GM10266 (cell line): ENCODE measurements at regions not wholly inside any gene's neighbourhood (a gene's known extent, or its start where the extent isn't known, plus 50 kb on each side); places are given as distances from the start of the nearest gene placed in this dataset.

Experiments
- DNase-seq: peaks from one replicate; pipeline ENCODE4 v3.0.0; 2012; ENCODE audit errors: extremely low spot score
- TF ChIP-seq, protein P1 (sequence below): IDR thresholded peaks from 2 replicates; pipeline ENCODE4 v1.5.1; 2012; ENCODE audit warnings: mild to moderate bottlenecking, low read depth; ENCODE audit not compliant: control insufficient read depth, insufficient read depth; ENCODE audit errors: missing control alignments

DNA sequence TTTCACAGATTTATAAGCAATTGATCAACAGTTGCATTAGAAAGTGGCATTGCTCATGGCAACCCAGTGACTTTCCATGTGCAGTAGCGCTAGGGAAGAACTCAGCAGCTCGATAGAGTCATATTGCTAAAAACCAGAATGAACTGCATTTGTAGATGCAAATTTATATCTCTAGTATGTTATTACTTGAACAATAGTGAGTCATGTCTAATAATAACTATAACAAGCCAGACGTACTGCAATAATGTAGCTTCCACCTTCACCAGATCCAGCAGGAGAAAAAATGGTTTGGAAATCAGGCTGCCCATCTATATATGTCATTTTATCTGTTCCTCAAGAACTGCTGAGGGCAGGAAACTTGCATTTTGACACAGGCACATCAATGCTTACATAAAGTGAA is 66.5 kb upstream of the FIGN start:
- TF ChIP-seq, protein P1, sequence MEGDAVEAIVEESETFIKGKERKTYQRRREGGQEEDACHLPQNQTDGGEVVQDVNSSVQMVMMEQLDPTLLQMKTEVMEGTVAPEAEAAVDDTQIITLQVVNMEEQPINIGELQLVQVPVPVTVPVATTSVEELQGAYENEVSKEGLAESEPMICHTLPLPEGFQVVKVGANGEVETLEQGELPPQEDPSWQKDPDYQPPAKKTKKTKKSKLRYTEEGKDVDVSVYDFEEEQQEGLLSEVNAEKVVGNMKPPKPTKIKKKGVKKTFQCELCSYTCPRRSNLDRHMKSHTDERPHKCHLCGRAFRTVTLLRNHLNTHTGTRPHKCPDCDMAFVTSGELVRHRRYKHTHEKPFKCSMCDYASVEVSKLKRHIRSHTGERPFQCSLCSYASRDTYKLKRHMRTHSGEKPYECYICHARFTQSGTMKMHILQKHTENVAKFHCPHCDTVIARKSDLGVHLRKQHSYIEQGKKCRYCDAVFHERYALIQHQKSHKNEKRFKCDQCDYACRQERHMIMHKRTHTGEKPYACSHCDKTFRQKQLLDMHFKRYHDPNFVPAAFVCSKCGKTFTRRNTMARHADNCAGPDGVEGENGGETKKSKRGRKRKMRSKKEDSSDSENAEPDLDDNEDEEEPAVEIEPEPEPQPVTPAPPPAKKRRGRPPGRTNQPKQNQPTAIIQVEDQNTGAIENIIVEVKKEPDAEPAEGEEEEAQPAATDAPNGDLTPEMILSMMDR: no peak
- no peak for DNase-seq

DNA sequence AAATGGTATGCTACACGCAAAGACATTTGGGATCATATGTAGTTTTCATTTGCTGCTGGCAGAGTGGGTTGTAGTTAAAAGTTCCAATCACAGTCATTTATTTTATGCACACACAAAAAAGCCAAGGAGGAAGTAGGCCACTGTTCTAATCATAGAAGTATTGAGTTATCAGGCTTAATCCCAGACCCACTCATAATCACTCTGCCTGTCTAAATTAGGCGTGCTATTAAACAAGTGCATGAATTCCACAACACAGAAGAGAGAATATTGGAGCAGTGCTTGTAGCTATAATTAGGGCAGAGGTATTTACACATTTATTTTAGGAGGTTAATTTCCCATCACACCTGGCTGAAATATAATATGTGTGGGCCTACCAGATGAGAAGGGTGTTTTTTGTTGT is 65.7 kb upstream of the FIGN start:
- DNase-seq: no peak

DNA sequence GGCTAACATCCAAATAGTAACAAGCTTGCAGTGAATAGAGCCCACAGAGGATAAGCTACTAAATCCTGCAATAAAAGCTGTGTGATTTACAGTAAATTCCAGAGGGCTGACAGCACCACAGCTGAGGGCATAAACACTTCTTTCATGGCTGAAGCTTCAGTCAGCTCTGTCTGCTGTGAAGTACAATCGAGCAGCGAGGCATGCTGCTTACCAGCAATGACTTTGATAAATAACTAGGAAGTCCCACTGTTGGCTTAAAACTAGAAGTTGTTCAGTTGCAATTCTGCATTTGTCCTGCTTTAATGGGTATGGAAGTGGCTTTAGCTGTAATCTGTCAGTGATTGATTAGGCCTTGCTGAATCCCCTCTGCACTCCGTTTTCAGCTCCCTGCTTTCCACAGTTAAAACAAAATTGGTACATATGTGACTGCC is 65.2 kb upstream of the FIGN start:
- no peak for DNase-seq
- TF ChIP-seq, protein P1: no peak

More for the DNA sequence above, 65.7 kb upstream of the FIGN start:
- TF ChIP-seq, protein P1: no peak

DNA sequence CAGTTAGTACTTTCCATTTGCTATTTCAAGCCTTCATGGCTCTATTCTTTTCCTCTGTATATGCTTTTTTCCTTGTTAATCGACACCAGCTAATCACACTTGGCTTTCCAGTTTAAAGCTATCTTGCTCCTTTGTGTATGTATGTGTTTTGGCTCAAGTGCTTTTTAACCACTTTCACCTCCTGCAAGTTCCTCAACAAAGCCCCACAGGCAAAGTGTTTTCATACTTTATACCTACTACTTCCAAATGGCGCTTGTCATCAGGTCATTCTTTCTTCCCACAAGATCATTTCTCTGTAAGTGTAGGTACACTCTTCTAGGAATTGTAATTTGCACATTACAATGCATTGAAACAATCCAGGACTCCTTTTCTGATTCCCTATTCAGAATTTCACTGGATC is 64.0 kb upstream of the FIGN start:
- TF ChIP-seq, protein P1: no peak
- DNase-seq: no peak

DNA sequence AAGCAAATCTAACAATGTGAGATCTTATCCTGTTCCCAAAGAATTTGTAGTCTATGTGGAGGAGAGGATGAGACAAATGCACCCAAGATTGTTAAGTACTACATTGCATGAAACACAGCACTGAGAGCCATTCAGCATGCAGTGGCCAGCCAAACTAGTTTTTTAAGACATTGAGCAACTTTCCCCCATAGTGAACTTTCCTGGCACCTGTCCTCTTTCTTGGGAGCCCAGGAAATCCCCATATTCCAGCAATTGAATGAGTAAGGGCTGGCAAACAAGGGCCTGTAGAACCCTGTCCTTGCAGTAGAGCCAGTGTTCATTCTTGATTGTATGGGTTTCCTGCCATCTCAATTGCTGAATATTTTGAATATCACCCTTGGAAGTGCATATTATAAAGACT is 58.8 kb upstream of the FIGN start:
- DNase-seq: no peak
- TF ChIP-seq, protein P1: no peak
